Adrenal gland (tissue), 5 donors: ENCODE measurements at regions not wholly inside any gene's neighbourhood (a gene's known extent, or its start where the extent isn't known, plus 50 kb on each side); places are given as distances from the start of the nearest gene placed in this dataset.

ENCODE experiments used
- POLR2A ChIP-seq, 2 donors: fragments of 450-650 bp; IDR thresholded peaks; one replicate each; pipeline ENCODE4 v1.6.1; 2017; ENCODE audit warnings: antibody characterized with exemption in 2 of 2, mild to moderate bottlenecking in 2 of 2, moderate library complexity in 1 of 2
- TF ChIP-seq, protein P1 (sequence below), 6 experiments: fragments of 450-650 bp in 4 of 6; fragments of 200-600 bp in 2 of 6; sonication (generic) in 1 of 6; IDR thresholded peaks; 1 replicate in 5 of 6; 2 replicates in 1 of 6; pipeline versions ENCODE4 v1.5.1 to v1.8.0; 2016 to 2021; ENCODE audit warnings: antibody characterized with exemption in 6 of 6, mild to moderate bottlenecking in 2 of 6, moderate library complexity in 1 of 6
- donor health status: DM: no; HTN: no; CAD: no.

- TF ChIP-seq POLR2A (IDR thresholded peaks at IDR 0.05) = no peak
- TF ChIP-seq, protein P1, sequence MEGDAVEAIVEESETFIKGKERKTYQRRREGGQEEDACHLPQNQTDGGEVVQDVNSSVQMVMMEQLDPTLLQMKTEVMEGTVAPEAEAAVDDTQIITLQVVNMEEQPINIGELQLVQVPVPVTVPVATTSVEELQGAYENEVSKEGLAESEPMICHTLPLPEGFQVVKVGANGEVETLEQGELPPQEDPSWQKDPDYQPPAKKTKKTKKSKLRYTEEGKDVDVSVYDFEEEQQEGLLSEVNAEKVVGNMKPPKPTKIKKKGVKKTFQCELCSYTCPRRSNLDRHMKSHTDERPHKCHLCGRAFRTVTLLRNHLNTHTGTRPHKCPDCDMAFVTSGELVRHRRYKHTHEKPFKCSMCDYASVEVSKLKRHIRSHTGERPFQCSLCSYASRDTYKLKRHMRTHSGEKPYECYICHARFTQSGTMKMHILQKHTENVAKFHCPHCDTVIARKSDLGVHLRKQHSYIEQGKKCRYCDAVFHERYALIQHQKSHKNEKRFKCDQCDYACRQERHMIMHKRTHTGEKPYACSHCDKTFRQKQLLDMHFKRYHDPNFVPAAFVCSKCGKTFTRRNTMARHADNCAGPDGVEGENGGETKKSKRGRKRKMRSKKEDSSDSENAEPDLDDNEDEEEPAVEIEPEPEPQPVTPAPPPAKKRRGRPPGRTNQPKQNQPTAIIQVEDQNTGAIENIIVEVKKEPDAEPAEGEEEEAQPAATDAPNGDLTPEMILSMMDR (IDR thresholded peaks at IDR 0.05) = no peak
Measured at GRCh38 chr5:118336468-118336867, 651.9 kb downstream of the DTWD2 start.
